CD14-positive monocyte (primary cell): ENCODE measurements at regions not wholly inside any gene's neighbourhood (a gene's known extent, or its start where the extent isn't known, plus 50 kb on each side); places are given as distances from the start of the nearest gene placed in this dataset.

Experiments used
- DNase-seq, 3 donors: peaks; one replicate each; pipeline ENCODE4 v3.0.0-alpha.2; 2011 to 2022
- H2AFZ ChIP-seq: 2 replicates; pipeline ENCODE4 v1.6.0; 2012; ENCODE audit warnings: mild to moderate bottlenecking, low read depth, low read length, inconsistent platforms; ENCODE audit not compliant: insufficient read depth, poor library complexity, severe bottlenecking
- H3K27ac ChIP-seq, 2 donors: 1 replicate in 1 of 2; 2 replicates in 1 of 2; pipeline ENCODE4 v1.5.1; 2012 to 2013; ENCODE audit warnings: low read length in 2 of 2, control low read depth in 1 of 2, inconsistent platforms in 1 of 2, low read depth in 1 of 2, mild to moderate bottlenecking in 1 of 2
- H3K27me3 ChIP-seq, 2 donors: one replicate each; pipeline versions ENCODE4 v1.6.0 to v1.6.1; 2011 to 2013; ENCODE audit warnings: low read length in 2 of 2; ENCODE audit not compliant: control insufficient read depth in 2 of 2, insufficient read depth in 2 of 2
- H3K36me3 ChIP-seq, 2 donors: replicated peaks in 1 of 2; 1 replicate in 1 of 2; 2 replicates in 1 of 2; pipeline versions ENCODE4 v1.5.1 to v1.6.1; 2012 to 2013; ENCODE audit warnings: low read length in 2 of 2, control low read depth in 1 of 2, inconsistent platforms in 1 of 2, mild to moderate bottlenecking in 1 of 2; ENCODE audit not compliant: insufficient read depth in 2 of 2, control insufficient read depth in 1 of 2
- H3K4me1 ChIP-seq, 2 donors: 1 replicate in 1 of 2; 2 replicates in 1 of 2; pipeline versions ENCODE4 v1.5.1 to v1.6.1; 2012 to 2013; ENCODE audit warnings: low read length in 2 of 2, control low read depth in 1 of 2, inconsistent platforms in 1 of 2, mild to moderate bottlenecking in 1 of 2, moderate library complexity in 1 of 2; ENCODE audit not compliant: insufficient read depth in 2 of 2, control insufficient read depth in 1 of 2
- H3K4me2 ChIP-seq: replicated peaks from 2 replicates; pipeline ENCODE3; 2012; ENCODE audit warnings: low read length, moderate library complexity, mild to moderate bottlenecking; ENCODE audit not compliant: poor library complexity, severe bottlenecking; ENCODE audit errors: extremely low read depth
- H3K4me3 ChIP-seq, 3 experiments: fragments of 200-600 bp in 1 of 3; sonication (generic) in 1 of 3; replicated peaks in 1 of 3; 1 replicate in 2 of 3; 2 replicates in 1 of 3; pipeline ENCODE4 v1.5.1; 2011 to 2013; ENCODE audit warnings: low read length in 3 of 3, mild to moderate bottlenecking in 3 of 3, control low read depth in 2 of 3, low read depth in 2 of 3, inconsistent platforms in 1 of 3, moderate library complexity in 1 of 3
- H3K79me2 ChIP-seq: 2 replicates; pipeline ENCODE4 v1.6.0; 2012; ENCODE audit warnings: mild to moderate bottlenecking, control low read depth, inconsistent platforms, low read length, moderate library complexity; ENCODE audit not compliant: insufficient read depth
- H3K9ac ChIP-seq: 2 replicates; pipeline ENCODE4 v1.6.0; 2017; ENCODE audit warnings: low read length, mild to moderate bottlenecking; ENCODE audit not compliant: insufficient read depth, poor library complexity, severe bottlenecking
- H3K9me3 ChIP-seq, 2 donors: replicated peaks in 1 of 2; 1 replicate in 1 of 2; 2 replicates in 1 of 2; pipeline versions ENCODE4 v1.5.1 to v1.6.1; 2012 to 2013; ENCODE audit warnings: low read length in 2 of 2, control low read depth in 1 of 2; ENCODE audit not compliant: control insufficient read depth in 1 of 2, insufficient read depth in 1 of 2
- H4K20me1 ChIP-seq: 2 replicates; pipeline ENCODE4 v1.6.0; 2012; ENCODE audit warnings: mild to moderate bottlenecking, low read length, control low read depth, moderate library complexity; ENCODE audit not compliant: insufficient read depth
- H3K27ac Mint-ChIP-seq, 7 donors: one replicate each; pipeline ENCODE4 v1.8.0; 2020; ENCODE audit warnings: mild to moderate bottlenecking in 7 of 7, mixed read lengths in 7 of 7, moderate library complexity in 6 of 7, inconsistent platforms in 2 of 7
- H3K27me3 Mint-ChIP-seq, 3 donors: one replicate each; pipeline ENCODE4 v1.8.0; 2021 to 2022; ENCODE audit warnings: low read depth in 3 of 3, mild to moderate bottlenecking in 3 of 3, mixed read lengths in 3 of 3, moderate library complexity in 3 of 3, inconsistent platforms in 1 of 3
- H3K36me3 Mint-ChIP-seq, 2 donors: one replicate each; pipeline ENCODE4 v1.8.0; 2020; ENCODE audit warnings: mixed read lengths in 2 of 2, inconsistent platforms in 1 of 2, mild to moderate bottlenecking in 1 of 2
- H3K4me1 Mint-ChIP-seq: one replicate; pipeline ENCODE4 v1.8.0; 2020; ENCODE audit warnings: mild to moderate bottlenecking, mixed read lengths
- H3K4me3 Mint-ChIP-seq, 2 donors: one replicate each; pipeline ENCODE4 v1.8.0; 2020; ENCODE audit warnings: mild to moderate bottlenecking in 2 of 2, mixed read lengths in 2 of 2, moderate library complexity in 1 of 2
- H3K9me3 Mint-ChIP-seq, 7 donors: one replicate each; pipeline ENCODE4 v1.8.0; 2020 to 2022; ENCODE audit warnings: mixed read lengths in 7 of 7, mild to moderate bottlenecking in 6 of 7, moderate library complexity in 6 of 7, inconsistent platforms in 2 of 7
- CTCF ChIP-seq: fragments of 200-600 bp; IDR thresholded peaks from one replicate; pipeline ENCODE4 v1.8.0; 2022; ENCODE audit warnings: antibody characterized with exemption, mild to moderate bottlenecking
- WGBS: methylation state at CpG from one replicate; pipeline ENCODE4 v1.1.5; 2013; ENCODE audit warnings: missing lambda C conversion rate; ENCODE audit not compliant: insufficient coverage; 5-methylcytosine and 5-hydroxymethylcytosine counted together
- intact Hi-C, 2 donors: fragments of 100-400 bp; cut with micrococcal nuclease; formaldehyde crosslinking; loops; one replicate each; pipeline versions ENCODE4 v1.15.0 to v1.15.1; 2023

GRCh38 chr10:110378006-110378405 lies 73.3 kb upstream of the SMNDC1 start:
- Histone ChIP-seq H3K27ac (no peak overlapping the region), H3K4me1 (peaks cover 5 to 7% of the 10 kb centered on the region in 2 donors), H3K9ac (no peak overlapping the region), H3K27me3 (no peaks in the 10 kb centered on the region), H3K4me2 (no peak overlapping the region), H3K9me3 (no peaks in the 10 kb centered on the region), H3K4me3 (no peak overlapping the region), H4K20me1 (no peaks in the 10 kb centered on the region), H2AFZ (no peak overlapping the region), H3K36me3 (no peaks in the 10 kb centered on the region), H3K79me2 (no peaks in the 10 kb centered on the region)
- intact Hi-C loops: no loop called here
- Mint-ChIP-seq H3K4me3 (no peak overlapping the region), H3K36me3 (no peaks in the 10 kb centered on the region), H3K9me3 (no peaks in the 10 kb centered on the region), H3K27ac (no peak overlapping the region), H3K4me1 (peaks cover 9% of the 10 kb centered on the region), H3K27me3 (peaks cover 3 to 7% (median 5%) of the 10 kb centered on the region in 3 donors)
- DNase-seq: no peak
- whole genome bisulfite sequencing: 21% methylated on average over 3 of the region's 4 CpGs
- TF ChIP-seq CTCF: no peak

- Histone ChIP-seq H3K27ac (no peak overlapping the region), H3K27me3 (no peaks in the 10 kb centered on the region), H3K79me2 (no peaks in the 10 kb centered on the region), H3K9ac (no peak overlapping the region), H4K20me1 (no peaks in the 10 kb centered on the region), H3K4me3 (no peak overlapping the region), H3K4me1 (peaks cover 5 to 7% of the 10 kb centered on the region in 2 donors), H3K36me3 (no peaks in the 10 kb centered on the region), H2AFZ (no peak overlapping the region), H3K4me2 (no peak overlapping the region), H3K9me3 (no peaks in the 10 kb centered on the region)
- TF ChIP-seq CTCF: no peak
- DNase-seq: no peak
- intact Hi-C loops: no loop called here
- Mint-ChIP-seq H3K27ac (no peak overlapping the region), H3K9me3 (peaks cover 0 to 2% (median 0%) of the 10 kb centered on the region in 7 donors), H3K4me1 (peaks cover 9% of the 10 kb centered on the region), H3K27me3 (peaks cover 3 to 7% (median 5%) of the 10 kb centered on the region in 3 donors), H3K4me3 (no peak overlapping the region), H3K36me3 (no peaks in the 10 kb centered on the region)
- 100% methylated on average over 2 of the region's 6 CpGs for WGBS
Measured at GRCh38 chr10:110378533-110379108, 73.9 kb upstream of the SMNDC1 start.
